Gastrocnemius medialis (tissue), 4 donors: ENCODE measurements at regions not wholly inside any gene's neighbourhood (a gene's known extent, or its start where the extent isn't known, plus 50 kb on each side); places are given as distances from the start of the nearest gene placed in this dataset.

ENCODE experiments used
- POLR2A ChIP-seq, 2 donors: fragments of 450-650 bp; IDR thresholded peaks; one replicate each; pipeline ENCODE4 v1.6.1; 2017; ENCODE audit warnings: antibody characterized with exemption in 2 of 2, mild to moderate bottlenecking in 2 of 2, moderate library complexity in 2 of 2
- TF ChIP-seq, protein P1 (sequence below), 5 experiments: fragments of 450-650 bp in 3 of 5; fragments of 200-600 bp in 2 of 5; sonication (generic) in 2 of 5; IDR thresholded peaks in 4 of 5; conservative IDR thresholded peaks in 1 of 5; 1 replicate in 4 of 5; 2 replicates in 1 of 5; pipeline ENCODE4 v1.5.1; 2016 to 2019; ENCODE audit warnings: antibody characterized with exemption in 5 of 5, mild to moderate bottlenecking in 3 of 5, moderate library complexity in 3 of 5

DNA sequence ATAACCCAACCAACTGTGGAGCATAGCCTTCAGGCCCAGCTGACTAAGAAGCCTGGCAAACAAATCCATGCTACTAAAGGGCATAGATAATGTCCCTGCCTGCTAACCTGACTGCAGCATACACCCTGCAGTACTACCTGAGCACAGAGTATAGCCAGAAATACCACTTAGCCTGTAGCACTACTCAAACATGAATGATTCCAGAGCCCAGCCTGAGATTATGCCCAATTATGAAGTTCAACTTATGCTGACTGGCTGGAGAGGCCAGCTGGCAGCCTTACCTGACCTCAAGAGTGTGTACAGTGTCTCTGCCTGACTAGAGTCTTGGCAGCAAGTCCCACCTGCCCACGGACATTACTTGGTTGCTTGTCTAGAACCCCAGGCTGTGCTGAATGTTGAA is 1265.3 kb downstream of the CDH11 start:
- TF ChIP-seq, protein P1, sequence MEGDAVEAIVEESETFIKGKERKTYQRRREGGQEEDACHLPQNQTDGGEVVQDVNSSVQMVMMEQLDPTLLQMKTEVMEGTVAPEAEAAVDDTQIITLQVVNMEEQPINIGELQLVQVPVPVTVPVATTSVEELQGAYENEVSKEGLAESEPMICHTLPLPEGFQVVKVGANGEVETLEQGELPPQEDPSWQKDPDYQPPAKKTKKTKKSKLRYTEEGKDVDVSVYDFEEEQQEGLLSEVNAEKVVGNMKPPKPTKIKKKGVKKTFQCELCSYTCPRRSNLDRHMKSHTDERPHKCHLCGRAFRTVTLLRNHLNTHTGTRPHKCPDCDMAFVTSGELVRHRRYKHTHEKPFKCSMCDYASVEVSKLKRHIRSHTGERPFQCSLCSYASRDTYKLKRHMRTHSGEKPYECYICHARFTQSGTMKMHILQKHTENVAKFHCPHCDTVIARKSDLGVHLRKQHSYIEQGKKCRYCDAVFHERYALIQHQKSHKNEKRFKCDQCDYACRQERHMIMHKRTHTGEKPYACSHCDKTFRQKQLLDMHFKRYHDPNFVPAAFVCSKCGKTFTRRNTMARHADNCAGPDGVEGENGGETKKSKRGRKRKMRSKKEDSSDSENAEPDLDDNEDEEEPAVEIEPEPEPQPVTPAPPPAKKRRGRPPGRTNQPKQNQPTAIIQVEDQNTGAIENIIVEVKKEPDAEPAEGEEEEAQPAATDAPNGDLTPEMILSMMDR (IDR thresholded peaks at IDR 0.05 in 4 of 5, conservative IDR thresholded peaks at IDR 0.05 in 1 of 5): no peak
- no peak for TF ChIP-seq POLR2A (IDR thresholded peaks at IDR 0.05)
